DMS153 treated with DMSO at 0.1 percent for 48 hours (cell line): ENCODE measurements at regions not wholly inside any gene's neighbourhood (a gene's known extent, or its start where the extent isn't known, plus 50 kb on each side); places are given as distances from the start of the nearest gene placed in this dataset.

Source experiments
- DNase-seq: peaks from one replicate; lab custom pipeline; 2025; ENCODE audit not compliant: unreplicated experiment; lab: John Stamatoyannopoulos, UW

DNA sequence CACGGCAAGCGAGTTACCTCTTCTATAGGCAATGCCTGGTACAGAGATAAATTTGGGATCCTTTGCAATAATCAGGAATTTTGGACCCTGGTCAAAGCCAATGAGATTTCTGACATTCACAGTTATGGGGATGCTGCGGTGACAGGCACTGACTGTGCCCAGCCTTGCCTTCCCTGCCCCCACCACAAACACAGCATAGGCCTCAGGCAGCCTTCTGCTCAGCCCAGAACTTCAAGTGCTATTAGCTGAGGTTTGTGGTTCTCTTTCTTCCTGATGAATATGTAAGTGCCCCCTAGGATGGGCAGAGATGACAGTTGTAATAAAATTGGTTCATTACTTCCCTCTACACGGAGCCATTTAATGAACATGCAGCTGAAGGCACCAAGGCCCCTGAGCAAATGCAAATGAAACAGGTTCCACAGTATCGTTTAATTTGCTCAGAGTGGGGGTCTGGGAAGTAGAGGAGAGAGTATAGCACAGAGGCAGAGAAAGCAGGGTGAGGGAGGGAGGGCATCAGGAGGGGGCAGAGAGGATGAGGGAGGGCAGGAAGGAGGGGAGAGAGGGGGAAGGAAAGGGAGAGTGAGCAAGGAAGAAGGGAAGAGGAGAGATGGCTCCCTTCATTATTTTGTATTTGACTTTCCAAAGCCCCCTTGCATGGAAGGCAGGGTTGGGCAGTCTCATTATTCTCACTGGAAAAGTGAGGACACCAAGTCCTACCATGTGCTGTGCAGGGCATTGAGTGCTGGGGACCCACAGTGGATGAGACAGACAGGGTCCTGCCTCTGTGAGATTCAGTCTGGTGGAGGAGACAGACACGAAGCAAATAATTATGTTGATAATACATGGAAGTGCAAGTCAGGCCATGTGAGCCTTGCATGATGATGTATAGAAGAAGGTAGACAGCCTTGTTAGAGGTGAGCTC is 513.0 kb downstream of the PTPRU start:
- no peak for DNase-seq

DNA sequence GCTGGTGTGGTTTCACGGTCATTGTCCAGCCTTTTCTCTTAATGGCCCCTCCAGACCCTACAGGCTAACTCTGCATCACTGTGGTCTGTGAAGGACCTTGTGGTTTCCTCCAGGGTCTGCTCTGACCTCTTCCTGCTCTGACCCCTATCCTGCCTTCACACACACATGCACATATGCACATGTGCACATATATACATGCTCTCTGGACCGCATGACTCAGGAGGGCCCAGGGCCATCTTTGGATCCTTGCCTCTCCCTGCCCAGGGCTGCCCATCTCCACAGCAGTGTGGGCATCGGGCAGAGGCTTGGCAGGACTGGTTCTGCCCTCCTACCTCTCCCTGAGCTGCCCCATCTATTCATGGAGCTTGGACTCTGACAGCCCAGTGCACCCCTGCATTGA is 510.9 kb downstream of the PTPRU start:
- DNase-seq, result no peak

- no peak for DNase-seq
Measured at GRCh38 chr1:29746076-29746665, 509.8 kb downstream of the PTPRU start.

DNA sequence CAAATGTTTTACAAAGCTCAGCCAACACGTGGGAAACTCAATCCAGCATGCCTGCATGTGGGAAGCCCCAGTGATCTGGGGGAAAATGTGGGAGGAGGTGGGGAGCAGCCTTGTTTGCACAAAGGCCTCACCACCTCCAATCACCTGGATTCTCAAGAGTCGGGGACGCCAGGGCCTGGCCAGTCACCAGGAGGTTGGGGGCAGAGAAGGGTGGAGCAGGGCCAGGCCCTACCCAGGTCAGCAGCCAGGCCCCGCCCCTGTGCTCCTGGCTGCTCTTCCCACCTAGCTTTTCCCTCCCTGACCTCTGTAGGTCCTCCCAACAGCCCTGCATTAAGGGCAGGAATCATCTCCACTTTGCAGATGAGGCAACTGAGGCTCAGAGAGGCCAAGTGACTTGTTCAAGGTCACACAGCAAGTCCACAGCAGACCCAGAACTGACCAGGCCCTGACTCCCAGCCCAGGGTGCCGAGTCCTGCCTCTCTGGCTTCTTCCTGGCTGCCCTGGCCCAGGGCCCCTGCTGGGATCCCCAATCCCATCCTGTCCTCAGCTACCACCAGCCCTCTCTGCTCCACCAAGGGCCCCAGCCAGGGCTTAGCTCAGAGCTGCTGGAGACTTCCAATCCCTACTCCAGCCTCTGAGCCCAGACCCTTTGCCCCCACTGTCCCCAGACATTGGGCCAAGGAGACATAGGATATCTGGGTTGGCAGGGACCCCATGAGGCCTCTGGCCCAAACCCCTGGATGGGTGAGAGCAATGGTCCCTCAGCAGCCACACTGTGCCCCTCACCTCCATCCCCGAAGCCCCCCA is 508.6 kb downstream of the PTPRU start:
- no peak for DNase-seq

GRCh38 chr1:29743931-29744330 is 507.6 kb downstream of the PTPRU start:
- no peak for DNase-seq

GRCh38 chr1:29743264-29743663 is 506.9 kb downstream of the PTPRU start:
- DNase-seq, result no peak

DNA sequence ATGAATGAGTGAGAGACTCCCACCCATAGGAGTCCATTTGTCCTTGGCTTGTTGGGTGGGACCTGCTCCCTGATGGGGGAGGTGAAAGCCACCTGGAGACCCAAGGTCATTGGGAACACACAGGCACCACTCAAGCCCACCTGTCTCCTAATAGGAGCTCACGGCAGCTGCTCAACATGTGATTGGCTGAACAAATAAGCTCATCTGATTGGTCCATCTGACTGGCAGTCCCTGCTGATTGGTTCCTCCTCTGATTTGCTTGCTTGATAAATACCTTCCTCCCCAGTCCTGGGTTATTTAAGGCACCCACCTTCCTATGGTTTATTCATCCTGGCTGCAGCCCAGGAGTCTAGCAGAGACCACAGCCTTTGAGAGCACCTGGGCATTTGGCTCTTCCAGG is 502.9 kb downstream of the PTPRU start:
- DNase-seq, result no peak

DNA sequence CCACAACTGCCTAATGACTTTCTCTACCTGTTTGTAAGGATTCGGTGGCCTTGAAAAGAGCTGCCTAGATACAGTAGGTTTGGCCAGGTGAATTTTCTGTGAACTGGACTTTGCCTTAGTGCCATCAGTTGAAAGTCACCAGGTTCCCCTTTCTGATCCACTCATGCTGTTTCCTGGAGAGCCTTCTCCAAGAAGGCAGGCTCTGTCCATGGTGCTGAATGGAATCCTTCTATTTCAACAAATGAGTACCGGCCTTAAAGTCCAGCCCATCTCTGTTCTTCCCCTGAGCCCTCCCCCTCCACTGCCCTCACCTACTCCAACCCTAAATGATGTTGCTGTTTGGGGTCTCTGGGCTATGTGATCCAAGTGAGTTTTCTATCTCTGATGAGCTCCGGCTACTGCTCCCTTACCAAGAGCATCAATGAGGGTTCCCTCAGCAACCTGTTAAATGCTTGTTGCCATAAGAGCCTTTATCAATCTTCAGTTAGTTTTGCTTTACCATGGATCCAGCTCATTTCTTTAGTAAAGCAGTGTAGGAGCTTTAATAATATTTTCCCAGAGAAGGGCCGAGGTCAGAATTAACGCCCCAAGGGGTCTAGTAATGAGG is 500.4 kb downstream of the PTPRU start:
- no peak for DNase-seq

DNA sequence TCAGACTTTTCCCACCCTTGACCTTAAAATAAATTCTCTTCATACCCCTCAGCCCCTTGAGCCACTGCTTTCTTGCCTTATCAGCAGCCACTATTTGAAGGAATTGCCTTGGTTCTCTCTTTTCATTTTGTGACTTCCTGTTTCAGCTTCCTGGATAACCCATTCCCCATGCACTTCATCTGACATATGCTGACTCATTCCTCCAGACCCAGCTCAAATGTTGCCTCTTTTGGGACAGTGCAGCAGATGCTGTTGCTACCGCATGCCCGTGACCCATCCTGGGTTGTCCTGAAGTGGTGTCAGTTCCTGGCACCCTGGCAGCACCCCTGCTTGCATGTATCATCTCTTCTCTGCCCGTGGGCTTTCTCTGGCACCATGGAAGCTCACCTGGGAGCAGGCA is 496.1 kb downstream of the PTPRU start:
- no peak for DNase-seq

GRCh38 chr1:29730623-29731022 is 494.3 kb downstream of the PTPRU start:
- DNase-seq, result no peak

GRCh38 chr1:29729281-29729680 is 493.0 kb downstream of the PTPRU start:
- no peak for DNase-seq

GRCh38 chr1:29728703-29729102 is 492.4 kb downstream of the PTPRU start:
- DNase-seq, result no peak

GRCh38 chr1:29725262-29725661 is 488.9 kb downstream of the PTPRU start:
- no peak for DNase-seq

DNA sequence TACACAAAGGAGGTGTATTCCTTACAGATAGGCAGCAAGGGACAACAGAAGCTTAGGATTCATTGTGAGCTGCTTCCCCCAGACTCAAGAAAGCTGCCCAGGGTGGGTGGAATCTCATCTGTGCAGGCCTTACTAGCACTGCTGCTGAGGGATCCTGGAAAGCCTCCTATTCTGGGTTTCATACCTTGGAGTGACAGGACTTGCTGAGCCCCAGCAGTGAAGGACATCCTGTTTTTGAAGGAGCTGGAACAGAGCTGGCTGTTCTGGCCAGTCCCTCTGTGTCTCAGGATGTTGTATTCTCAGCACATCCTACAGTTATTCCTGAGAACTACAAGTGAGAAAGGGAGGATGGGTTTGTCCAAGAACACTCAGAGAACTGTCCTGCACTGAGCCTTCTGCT is 486.3 kb downstream of the PTPRU start:
- DNase-seq, result no peak

GRCh38 chr1:29719253-29719652 is 482.9 kb downstream of the PTPRU start:
- no peak for DNase-seq

GRCh38 chr1:29718791-29719190 is 482.5 kb downstream of the PTPRU start:
- DNase-seq, result no peak

GRCh38 chr1:29716306-29716705 is 480.0 kb downstream of the PTPRU start:
- no peak for DNase-seq

DNA sequence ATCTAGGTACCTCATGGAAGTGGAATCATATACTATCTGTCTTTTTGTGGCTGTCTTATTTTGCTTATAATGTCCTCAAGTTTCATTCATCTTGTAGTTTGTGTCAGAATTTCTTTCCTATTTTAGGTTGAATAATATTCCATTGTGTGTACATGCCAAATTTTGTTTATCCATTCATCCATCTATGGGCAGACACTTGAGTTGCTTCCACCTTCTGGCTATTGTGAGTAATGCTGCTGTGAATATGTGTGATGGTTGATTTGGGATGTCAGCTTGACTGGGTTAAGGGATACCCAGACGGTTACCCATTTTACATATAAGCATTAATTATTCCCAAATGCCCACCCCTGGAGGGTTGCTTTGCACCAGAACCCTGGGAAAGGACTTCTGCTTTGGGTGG is 477.5 kb downstream of the PTPRU start:
- DNase-seq, result no peak

DNA sequence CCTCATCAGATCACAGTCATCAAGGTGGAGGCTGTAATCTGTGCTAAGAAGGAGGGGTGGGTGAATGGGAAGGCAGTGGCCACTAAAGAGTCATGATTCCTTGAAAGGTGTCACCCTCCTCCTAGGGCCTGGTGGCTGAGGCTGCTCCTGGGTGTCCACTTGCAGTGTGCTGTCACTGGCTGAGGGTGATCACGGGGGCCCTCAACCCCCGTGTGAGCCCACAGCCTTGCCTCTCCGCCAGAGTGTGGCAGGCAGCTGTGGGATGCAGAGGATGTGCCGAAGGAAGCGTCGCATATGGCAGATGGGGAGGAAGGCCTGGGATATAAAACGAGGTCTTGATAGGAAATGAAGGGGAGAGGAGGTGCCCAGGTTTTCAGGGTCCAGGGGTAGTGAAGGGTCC is 476.5 kb downstream of the PTPRU start:
- no peak for DNase-seq

GRCh38 chr1:29712284-29712651 is 475.9 kb downstream of the PTPRU start:
- no peak for DNase-seq

DNA sequence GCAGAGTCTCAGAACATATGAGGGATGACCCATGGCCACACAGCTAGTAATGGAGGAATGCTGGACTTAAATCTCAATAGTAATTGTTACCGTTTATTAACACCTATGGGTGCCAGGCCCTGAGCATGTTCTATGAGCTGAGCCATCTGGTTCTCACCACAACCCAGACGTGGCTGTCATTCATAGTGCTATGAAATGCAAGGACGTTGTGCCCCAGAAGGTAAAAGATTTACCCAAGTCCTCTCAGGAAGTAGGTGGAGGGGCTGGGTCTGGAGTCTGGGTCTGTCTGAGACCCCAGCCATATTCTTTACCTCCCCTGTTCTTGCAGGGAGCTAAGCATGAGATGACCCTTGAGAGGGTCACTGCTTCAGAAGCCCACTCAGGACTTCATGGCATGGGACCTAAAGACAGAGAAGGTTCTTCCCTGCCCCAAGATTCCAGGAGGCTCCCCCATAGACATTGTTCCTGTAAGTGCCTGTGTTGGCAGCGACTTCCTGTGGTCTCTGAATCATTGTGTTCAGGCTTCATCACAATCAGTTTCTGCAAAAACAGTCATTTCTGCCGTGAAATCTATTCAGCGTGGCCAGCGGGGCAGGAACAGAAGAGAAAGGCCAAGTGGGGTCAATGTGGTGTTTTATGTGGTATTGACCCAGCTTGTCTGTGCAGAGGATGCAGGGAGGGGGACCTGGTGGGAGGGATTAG is 475.4 kb downstream of the PTPRU start:
- DNase-seq, result no peak
